HL-60/S4 treated with phorbol 12-myristate 13-acetate at 8.2 ng/mL for 4 days and 3 days (cell line): ENCODE measurements at regions not wholly inside any gene's neighbourhood (a gene's known extent, or its start where the extent isn't known, plus 50 kb on each side); places are given as distances from the start of the nearest gene placed in this dataset.

Experiments
- in situ Hi-C: fragments of 300-500 bp; cut with MboI; formaldehyde crosslinking; loops from 2 replicates; pipeline ENCODE4 v1.15.0; 2022; ENCODE audit warnings: low sequenced_read_pairs

GRCh38 chr5:2200261-2200950, 317.7 kb upstream of the IRX4 start:
- in situ Hi-C loops = no loop called here

GRCh38 chr5:2199697-2200096, 317.0 kb upstream of the IRX4 start:
- in situ Hi-C loops = no loop called here

GRCh38 chr5:2196989-2197619, 314.4 kb upstream of the IRX4 start:
- in situ Hi-C loops = no loop called here

- in situ Hi-C loops = no loop called here
Observed at GRCh38 chr5:2196416-2196815, 313.7 kb upstream of the IRX4 start.

GRCh38 chr5:2194949-2195348, 312.2 kb upstream of the IRX4 start:
- in situ Hi-C loops = no loop called here

GRCh38 chr5:2194236-2194555, 311.5 kb upstream of the IRX4 start:
- in situ Hi-C loops = no loop called here

GRCh38 chr5:2193542-2194235, 311.0 kb upstream of the IRX4 start:
- in situ Hi-C loops = no loop called here

GRCh38 chr5:2193142-2193541, 310.4 kb upstream of the IRX4 start:
- in situ Hi-C loops = no loop called here

GRCh38 chr5:2192496-2192895, 309.8 kb upstream of the IRX4 start:
- in situ Hi-C loops = no loop called here

- in situ Hi-C loops = no loop called here
Observed at GRCh38 chr5:2191972-2192371, 309.2 kb upstream of the IRX4 start.

GRCh38 chr5:2190549-2190948, 307.8 kb upstream of the IRX4 start:
- in situ Hi-C loops = no loop called here

GRCh38 chr5:2188661-2189060, 305.9 kb upstream of the IRX4 start:
- in situ Hi-C loops = no loop called here

GRCh38 chr5:2188137-2188536, 305.4 kb upstream of the IRX4 start:
- in situ Hi-C loops = no loop called here

GRCh38 chr5:2187687-2188086, 305.0 kb upstream of the IRX4 start:
- in situ Hi-C loops = no loop called here

- in situ Hi-C loops = no loop called here
Observed at GRCh38 chr5:2187156-2187555, 304.4 kb upstream of the IRX4 start.

- in situ Hi-C loops = no loop called here
Observed at GRCh38 chr5:2186472-2187015, 303.8 kb upstream of the IRX4 start.

GRCh38 chr5:2185646-2186471, 303.1 kb upstream of the IRX4 start:
- in situ Hi-C loops = no loop called here

GRCh38 chr5:2184563-2185540, 302.1 kb upstream of the IRX4 start:
- in situ Hi-C loops = no loop called here

GRCh38 chr5:2184026-2184366, 301.3 kb upstream of the IRX4 start:
- in situ Hi-C loops = no loop called here
